Left lobe of liver (tissue), 2 donors: ENCODE measurements at regions not wholly inside any gene's neighbourhood (a gene's known extent, or its start where the extent isn't known, plus 50 kb on each side); places are given as distances from the start of the nearest gene placed in this dataset.
A peak's percentile ranks its signal among the peaks of the same experiment; 100 is the strongest.

Source experiments
- ATAC-seq: fragments of 200-7000 bp; cut with Tn5 transposase; one replicate; pipeline ENCODE4 v1.9.1; 2020; ENCODE audit warnings: mild to moderate bottlenecking, moderate library complexity
- DNase-seq: peaks from one replicate; pipeline ENCODE4 v3.0.0-alpha.2; 2020; ENCODE audit warnings: low spot score
- donor health status: DM: no; HTN: no; CAD: no; lungs with moderate emphysema.
- donor health status: DM: no; HTN: yes; CAD: no.

- DNase-seq (no peak), ATAC-seq (no peak)
Measured at GRCh38 chr7:46652317-46652716, 731.2 kb upstream of the IGFBP3 start.

- ATAC-seq (no peak), DNase-seq (no peak)
Measured at GRCh38 chr7:46651561-46652088, 730.6 kb upstream of the IGFBP3 start.

- ATAC-seq (no peak), DNase-seq (no peak)
Measured at GRCh38 chr7:46651070-46651469, 730.0 kb upstream of the IGFBP3 start.

DNA sequence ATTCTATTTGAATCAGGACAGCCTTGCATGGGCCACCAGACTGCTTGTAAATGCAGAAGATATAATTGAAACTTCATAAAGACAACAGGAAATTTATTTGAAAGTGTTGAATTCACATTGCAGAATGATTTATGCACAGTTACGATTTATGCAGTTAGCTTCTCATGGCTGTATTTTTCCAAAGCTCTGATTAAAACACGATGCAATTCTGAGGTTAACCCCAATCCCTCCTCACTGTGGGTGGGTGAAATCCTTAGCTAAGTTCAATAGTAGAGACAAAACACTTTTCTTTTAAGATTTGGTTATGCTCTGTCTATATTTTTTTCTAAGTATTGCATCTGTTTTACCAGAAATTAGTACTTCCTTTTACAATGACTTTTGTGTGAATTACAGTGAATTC is 728.8 kb upstream of the IGFBP3 start:
- DNase-seq (no peak), ATAC-seq (no peak)

GRCh38 chr7:46637793-46638735 is 717.0 kb upstream of the IGFBP3 start:
- ATAC-seq, result no peak

DNA sequence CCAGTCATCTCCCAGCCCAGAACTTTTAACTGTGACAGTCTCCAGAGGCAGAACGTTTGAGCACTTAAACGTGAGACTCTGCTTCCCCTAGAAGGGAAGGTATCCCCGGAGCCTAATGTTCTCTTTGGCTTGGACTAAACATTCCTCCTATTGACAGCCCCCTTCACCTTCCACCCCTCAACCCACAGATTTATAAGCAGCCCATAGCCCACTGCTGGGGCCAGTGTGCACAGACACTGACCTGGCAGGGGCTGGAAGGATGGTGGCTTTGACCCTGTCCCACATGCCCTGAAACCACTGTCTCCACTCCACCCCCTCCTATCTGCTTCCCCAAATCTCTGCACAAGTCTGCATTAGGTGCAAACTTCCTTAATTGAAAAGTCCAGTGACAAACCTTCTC is 715.0 kb upstream of the IGFBP3 start:
- no peak for DNase-seq
- no peak for ATAC-seq

More at GRCh38 chr7:46637793-46638735, 717.0 kb upstream of the IGFBP3 start:
- no peak for DNase-seq

- ATAC-seq, result no peak
- DNase-seq, result no peak
Measured at GRCh38 chr7:46633630-46634240, 712.7 kb upstream of the IGFBP3 start.

- DNase-seq (no peak), ATAC-seq (no peak)
Measured at GRCh38 chr7:46633200-46633599, 712.1 kb upstream of the IGFBP3 start.

DNA sequence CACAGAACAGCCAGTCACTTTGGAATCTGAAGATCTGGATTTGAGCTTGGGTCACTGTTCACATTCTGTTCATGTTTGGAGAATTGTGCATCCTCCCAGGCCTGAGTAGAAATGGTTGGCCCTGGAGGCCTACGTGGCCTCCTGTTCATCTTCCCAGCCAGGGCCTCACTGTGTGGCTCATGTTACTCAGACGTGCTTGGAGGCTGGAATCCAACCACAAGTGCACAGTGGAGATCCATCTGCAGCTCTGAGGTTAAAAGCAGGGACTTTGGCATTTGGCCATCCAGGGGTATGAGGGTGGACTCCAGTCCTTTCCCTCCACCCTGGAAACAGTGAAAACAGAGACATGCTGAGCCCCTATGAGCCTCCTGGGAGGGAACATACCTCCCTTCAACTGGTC is 709.0 kb upstream of the IGFBP3 start:
- ATAC-seq, result no peak

DNA sequence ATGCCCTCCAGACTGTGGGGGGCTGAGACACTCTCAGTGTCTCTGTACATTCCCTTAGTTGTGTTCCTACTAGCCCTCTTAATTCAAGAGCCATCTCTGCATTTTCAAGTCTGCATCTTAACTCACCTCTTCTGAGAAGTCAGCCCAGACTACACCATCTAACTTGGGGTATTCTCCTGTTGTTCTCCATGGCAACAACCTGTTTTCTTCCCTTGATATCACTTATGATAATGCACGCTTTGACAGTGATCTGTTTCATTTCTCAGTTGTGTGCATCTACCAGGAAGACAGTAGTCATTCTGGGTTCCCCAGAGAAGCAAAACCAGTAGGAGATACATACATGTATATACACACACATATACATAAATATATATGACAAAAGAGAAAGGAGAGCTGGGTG is 707.3 kb upstream of the IGFBP3 start:
- no peak for DNase-seq
- no peak for ATAC-seq

More for the DNA sequence above, 709.0 kb upstream of the IGFBP3 start:
- no peak for DNase-seq

DNA sequence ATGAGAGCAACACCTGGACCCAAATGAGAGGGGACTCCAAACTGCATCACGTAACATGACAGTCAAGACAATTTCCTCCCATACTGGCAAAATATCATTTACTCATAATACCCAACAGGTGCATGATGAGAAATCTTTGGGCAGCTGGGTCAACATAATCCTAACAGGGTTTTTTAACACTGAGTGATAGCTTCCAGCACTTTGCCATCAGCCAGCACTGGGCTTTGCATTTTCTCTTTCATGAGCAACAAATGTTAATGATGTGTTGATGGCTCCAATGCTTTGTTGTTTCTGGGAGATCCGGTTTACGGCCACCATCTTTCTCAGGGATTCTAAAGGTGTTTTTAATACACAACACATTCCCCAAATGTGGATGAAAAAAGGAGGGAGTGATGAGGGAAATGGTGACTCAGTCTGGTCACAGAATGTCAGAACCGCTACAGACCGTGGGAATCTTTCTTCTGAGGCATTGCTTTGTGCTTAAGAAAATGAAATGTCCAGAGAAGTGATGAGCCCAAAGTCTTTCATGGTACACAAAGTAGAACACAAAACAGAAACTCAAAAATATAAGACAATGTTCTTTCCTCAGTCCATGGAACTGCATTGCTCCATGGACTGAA is 705.7 kb upstream of the IGFBP3 start:
- DNase-seq (no peak), ATAC-seq (no peak)

GRCh38 chr7:46626261-46626660 is 705.2 kb upstream of the IGFBP3 start:
- DNase-seq (no peak), ATAC-seq (no peak)

DNA sequence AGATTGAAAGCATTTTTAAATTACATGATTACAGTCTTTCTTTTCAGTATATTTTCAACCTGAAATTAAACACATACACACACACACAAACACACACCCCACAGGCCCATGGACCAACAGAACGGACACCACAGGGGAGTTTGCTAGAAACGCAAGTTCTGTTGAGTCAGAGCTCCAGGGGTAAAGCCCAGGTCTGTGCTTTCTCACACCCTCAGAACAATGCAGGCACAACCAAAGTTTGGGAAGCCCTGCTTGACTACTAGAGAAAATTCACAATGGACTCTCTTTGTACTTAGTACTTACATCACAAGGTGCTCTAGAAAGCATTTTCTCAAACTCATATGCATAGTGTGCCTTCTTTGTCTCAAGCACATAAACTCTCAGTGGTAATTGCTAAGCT is 704.0 kb upstream of the IGFBP3 start:
- DNase-seq (no peak), ATAC-seq (no peak)

GRCh38 chr7:46622251-46622650 is 701.2 kb upstream of the IGFBP3 start:
- ATAC-seq (no peak), DNase-seq (no peak)

DNA sequence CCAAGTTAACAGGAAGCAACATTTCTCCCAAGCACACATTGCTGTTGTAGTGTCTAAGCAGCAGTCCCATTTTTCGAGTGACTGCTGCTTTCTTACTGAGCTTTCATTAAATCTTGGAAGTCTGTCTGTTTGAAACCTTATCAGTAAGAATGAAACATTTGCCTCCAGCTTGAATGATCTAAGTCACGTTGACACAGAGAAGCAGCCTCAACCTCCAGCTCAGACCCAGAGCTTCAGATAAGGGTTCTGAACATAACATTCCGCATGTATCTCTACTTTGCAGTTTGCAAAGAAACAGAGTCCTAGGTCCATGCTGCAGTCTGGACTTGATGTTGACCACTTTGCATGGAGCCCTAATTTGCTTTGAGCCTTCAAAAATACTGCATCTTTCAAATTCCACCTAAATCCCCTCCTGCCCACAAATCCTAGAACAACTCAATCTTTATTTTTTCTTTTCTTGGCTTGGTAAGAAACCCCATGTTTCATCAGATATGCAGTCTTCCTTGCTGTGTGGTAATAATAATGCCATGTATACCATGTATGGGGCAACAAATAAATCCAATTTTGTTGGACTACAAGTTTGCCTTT is 698.7 kb upstream of the IGFBP3 start:
- no peak for DNase-seq
- peak; percentile 39 for ATAC-seq

GRCh38 chr7:46616636-46617035 is 695.6 kb upstream of the IGFBP3 start:
- DNase-seq, result no peak
- ATAC-seq, result no peak

GRCh38 chr7:46613551-46613950 is 692.5 kb upstream of the IGFBP3 start:
- DNase-seq (no peak), ATAC-seq (no peak)

DNA sequence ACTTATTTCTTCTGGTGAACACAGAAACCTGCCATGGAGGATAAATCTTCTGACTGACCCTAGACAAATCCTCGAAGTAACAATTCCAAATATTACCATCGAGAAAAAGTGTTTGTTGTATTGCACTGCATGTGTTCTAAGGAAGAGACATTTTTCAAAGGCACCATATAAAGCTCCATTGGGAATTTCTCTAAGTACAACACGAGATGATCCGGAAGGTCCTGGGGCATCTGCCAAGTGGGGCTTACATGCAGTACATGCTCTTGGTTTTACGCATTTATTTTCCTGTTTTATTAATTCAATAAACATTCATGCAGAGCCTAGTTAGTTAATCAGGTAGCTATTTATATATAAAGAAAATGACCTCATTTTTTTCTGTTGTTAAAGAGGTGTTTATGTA is 692.0 kb upstream of the IGFBP3 start:
- DNase-seq (no peak), ATAC-seq (no peak)

- ATAC-seq (no peak), DNase-seq (no peak)
Measured at GRCh38 chr7:46611508-46611907, 690.4 kb upstream of the IGFBP3 start.

DNA sequence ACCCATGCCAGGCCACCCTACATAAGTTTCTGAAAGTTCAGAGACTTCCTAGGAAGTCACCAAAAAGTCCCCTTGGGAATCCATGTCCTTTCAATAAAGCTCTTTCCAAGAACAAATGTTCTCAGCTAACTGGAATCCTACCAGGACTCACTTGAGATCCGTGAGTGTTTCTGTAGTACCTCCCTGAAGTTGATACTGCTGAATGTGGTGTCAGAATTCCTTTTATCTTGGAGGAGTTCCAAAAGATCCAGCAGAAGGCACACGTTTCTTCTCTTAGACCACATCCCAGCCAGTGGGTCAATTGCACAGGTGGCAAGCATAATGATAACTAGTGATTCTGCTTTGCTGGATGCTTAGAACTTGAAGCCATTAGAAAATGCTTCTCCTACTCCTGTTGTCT is 689.7 kb upstream of the IGFBP3 start:
- DNase-seq, result no peak
- ATAC-seq, result no peak

- ATAC-seq (no peak), DNase-seq (no peak)
Measured at GRCh38 chr7:46607176-46607575, 686.1 kb upstream of the IGFBP3 start.
